B cell (primary cell): ENCODE measurements at regions not wholly inside any gene's neighbourhood (a gene's known extent, or its start where the extent isn't known, plus 50 kb on each side); places are given as distances from the start of the nearest gene placed in this dataset.

Experiments used
- ATAC-seq: fragments of 200-7000 bp; cut with Tn5 transposase; one replicate; pipeline ENCODE4 v1.10.0; 2021; ENCODE audit warnings: low read depth, mild to moderate bottlenecking, moderate number of reproducible peaks, moderate library complexity
- CTCF ChIA-PET: fragments of 350-600 bp; sonication (Branson Sonifier 250); formaldehyde crosslinking; loops from one replicate; lab custom pipeline; 2021; ENCODE audit warnings: antibody characterized with exemption, inconsistent platforms; lab: Charles Lee
- POLR2A ChIA-PET: fragments of 350-600 bp; sonication (Branson Sonifier 250); formaldehyde crosslinking; loops from one replicate; lab custom pipeline; 2021; ENCODE audit warnings: antibody characterized with exemption; lab: Charles Lee
- DNase-seq: peaks from one replicate; pipeline ENCODE4 v3.0.0; 2013
- H2AFZ ChIP-seq: 2 replicates; pipeline ENCODE4 v1.6.1; 2012; ENCODE audit warnings: mild to moderate bottlenecking, low read depth, low read length; ENCODE audit not compliant: insufficient read depth, poor library complexity, severe bottlenecking
- H3K27ac ChIP-seq, 2 donors: 1 replicate in 1 of 2; 2 replicates in 1 of 2; pipeline ENCODE4 v1.5.1; 2012 to 2013; ENCODE audit warnings: low read length in 2 of 2, mild to moderate bottlenecking in 2 of 2, moderate library complexity in 1 of 2
- H3K27me3 ChIP-seq, 4 experiments: fragments of 200-600 bp in 1 of 4; sonication (generic) in 1 of 4; replicated peaks in 1 of 4; 1 replicate in 2 of 4; 2 replicates in 2 of 4; pipeline versions ENCODE4 v1.6.1 to v1.7.0; 2013 to 2016; ENCODE audit warnings: low read length in 3 of 4, mild to moderate bottlenecking in 2 of 4, mixed read lengths in 1 of 4, moderate library complexity in 1 of 4; ENCODE audit not compliant: insufficient read depth in 4 of 4, control insufficient read depth in 3 of 4; ENCODE audit errors: control extremely low read depth in 1 of 4
- H3K36me3 ChIP-seq, 2 experiments: replicated peaks in 1 of 2; 1 replicate in 1 of 2; 2 replicates in 1 of 2; pipeline versions ENCODE4 v1.6.1 to v1.7.1; 2013; ENCODE audit warnings: low read length in 1 of 2; ENCODE audit not compliant: insufficient read depth in 2 of 2, control insufficient read depth in 1 of 2; ENCODE audit errors: control extremely low read depth in 1 of 2, extremely low read depth in 1 of 2
- H3K4me1 ChIP-seq, 2 donors: fragments of 200-600 bp in 1 of 2; sonication (generic) in 1 of 2; 1 replicate in 1 of 2; 2 replicates in 1 of 2; pipeline versions ENCODE4 v1.5.1 to v1.6.1; 2013 to 2017; ENCODE audit warnings: low read length in 2 of 2; ENCODE audit not compliant: control insufficient read depth in 2 of 2, insufficient read depth in 2 of 2
- H3K4me2 ChIP-seq: replicated peaks from 2 replicates; pipeline ENCODE3; 2012; ENCODE audit warnings: mild to moderate bottlenecking, low read depth, low read length; ENCODE audit not compliant: poor library complexity, severe bottlenecking
- H3K4me3 ChIP-seq, 5 experiments: fragments of 200-600 bp in 1 of 5; sonication (generic) in 1 of 5; 1 replicate in 3 of 5; 2 replicates in 2 of 5; pipeline versions ENCODE4 v1.5.1 to v1.7.0; 2011 to 2016; ENCODE audit warnings: low read length in 4 of 5, mild to moderate bottlenecking in 4 of 5, low read depth in 2 of 5, control low read depth in 1 of 5, moderate library complexity in 1 of 5; ENCODE audit not compliant: insufficient read depth in 1 of 5; ENCODE audit errors: control extremely low read depth in 1 of 5, extremely low read depth in 1 of 5
- H3K79me2 ChIP-seq: fragments of 200-600 bp; sonication (generic); one replicate; pipeline ENCODE4 v1.6.0; 2016; ENCODE audit warnings: low read length; ENCODE audit not compliant: control insufficient read depth, insufficient read depth
- H3K9ac ChIP-seq: fragments of 200-600 bp; sonication (generic); 2 replicates; pipeline ENCODE4 v1.6.1; 2017; ENCODE audit warnings: mild to moderate bottlenecking, low read length, moderate library complexity
- H3K9me3 ChIP-seq, 3 donors: one replicate each; pipeline versions ENCODE4 v1.6.1 to v1.7.1; 2013; ENCODE audit warnings: low read length in 2 of 3; ENCODE audit not compliant: control insufficient read depth in 2 of 3, insufficient read depth in 1 of 3; ENCODE audit errors: control extremely low read depth in 1 of 3
- H4K20me1 ChIP-seq: 2 replicates; pipeline ENCODE4 v1.6.0; 2012; ENCODE audit warnings: mild to moderate bottlenecking, low read length; ENCODE audit not compliant: insufficient read depth, control insufficient read depth, poor library complexity, severe bottlenecking
- H3K27ac Mint-ChIP-seq: one replicate; pipeline ENCODE4 v1.8.0; 2021; ENCODE audit warnings: mixed read lengths
- H3K27me3 Mint-ChIP-seq: one replicate; pipeline ENCODE4 v1.8.0; 2021; ENCODE audit warnings: mixed read lengths
- H3K4me1 Mint-ChIP-seq: one replicate; pipeline ENCODE4 v1.8.0; 2021; ENCODE audit warnings: mixed read lengths
- H3K4me3 Mint-ChIP-seq: one replicate; pipeline ENCODE4 v1.8.0; 2021; ENCODE audit warnings: mixed read lengths
- H3K9me3 Mint-ChIP-seq: one replicate; pipeline ENCODE4 v1.8.0; 2022; ENCODE audit warnings: mixed read lengths; ENCODE audit not compliant: insufficient read depth
- CTCF ChIP-seq: fragments of 200-600 bp; IDR thresholded peaks from one replicate; pipeline ENCODE4 v1.8.0; 2022; ENCODE audit warnings: antibody characterized with exemption, mild to moderate bottlenecking
- EZH2 ChIP-seq: IDR thresholded peaks from 2 replicates; pipeline ENCODE4 v1.6.1; 2012; ENCODE audit warnings: borderline replicate concordance, low read depth, mild to moderate bottlenecking, moderate library complexity, low read length; ENCODE audit not compliant: insufficient read depth, poor library complexity, severe bottlenecking
- WGBS: methylation state at CpG from one replicate; pipeline ENCODE4 v1.1.5; 2013; ENCODE audit warnings: missing lambda C conversion rate; ENCODE audit not compliant: insufficient coverage; 5-methylcytosine and 5-hydroxymethylcytosine counted together
- intact Hi-C: fragments of 100-400 bp; cut with micrococcal nuclease; formaldehyde crosslinking; loops from one replicate; pipeline ENCODE4 v1.10.0; 2022

DNA sequence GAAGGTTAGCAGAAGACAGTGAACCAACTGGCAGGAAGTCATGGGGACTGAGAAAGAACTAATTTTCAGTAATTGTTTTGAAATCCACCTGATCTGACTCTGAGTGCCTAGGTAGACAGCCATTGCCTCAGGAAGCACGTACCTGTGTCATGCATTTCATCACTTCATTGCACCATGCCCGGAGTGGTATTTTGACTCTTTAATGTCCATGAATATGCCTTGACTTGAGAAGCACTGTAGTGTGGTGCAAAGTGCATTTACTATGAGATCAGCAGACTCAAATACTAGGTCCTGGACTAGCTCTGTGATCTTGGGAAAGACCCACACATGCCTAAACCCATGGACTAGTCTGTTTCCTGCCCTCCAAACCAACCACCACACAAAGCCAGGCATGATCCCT lies 370.9 kb upstream of the MARCKS start:
- ChIA-PET CTCF (no interaction called here), POLR2A (no interaction called here)
- H3K27ac Mint-ChIP-seq: no peak overlapping the region
- Histone ChIP-seq H3K4me3 (no peak overlapping the region), H3K4me1 (no peaks in the 10 kb centered on the region), H2AFZ (no peak overlapping the region), H3K9ac (no peak overlapping the region), H3K4me2 (no peak overlapping the region), H3K36me3 (no peaks in the 10 kb centered on the region), H3K27ac (no peak overlapping the region), H3K79me2 (no peaks in the 10 kb centered on the region), H4K20me1 (no peaks in the 10 kb centered on the region), H3K9me3 (no peaks in the 10 kb centered on the region), H3K27me3 (no peaks in the 10 kb centered on the region)
- no peaks in the 10 kb centered on the region for H3K4me1 Mint-ChIP-seq
- H3K27me3 Mint-ChIP-seq: no peaks in the 10 kb centered on the region
- no peaks in the 10 kb centered on the region for H3K9me3 Mint-ChIP-seq
- 83% methylated on average over 1 of the region's 2 CpGs for WGBS
- no peak for DNase-seq
- intact Hi-C loops: no loop called here
- ATAC-seq: no peak
- TF ChIP-seq EZH2: no peak
- H3K4me3 Mint-ChIP-seq: no peak overlapping the region

DNA sequence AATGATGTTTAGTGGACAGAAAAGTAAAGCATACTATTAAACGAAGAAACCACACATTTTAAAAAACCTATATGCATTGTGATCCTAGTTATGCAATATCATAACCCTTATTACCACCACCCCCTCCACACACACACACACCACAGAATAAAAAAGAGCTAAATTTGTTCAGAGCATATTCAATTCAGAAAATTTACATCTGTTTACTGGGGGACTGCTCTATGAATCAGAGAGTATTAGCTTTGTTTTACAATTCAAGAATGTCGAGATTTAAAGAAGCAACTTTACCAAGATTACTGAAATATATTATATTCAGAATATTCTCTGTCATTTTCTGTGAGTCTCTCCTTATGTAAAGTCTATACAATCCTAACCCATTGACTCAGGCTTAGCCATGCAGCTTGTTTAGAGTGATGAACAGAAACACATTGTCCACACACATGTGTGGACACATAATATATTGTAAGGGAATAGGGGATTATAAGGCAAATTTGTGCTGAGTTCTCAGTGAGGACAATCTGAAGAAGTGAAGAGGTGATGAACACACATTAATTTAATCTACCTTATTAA lies 369.6 kb upstream of the MARCKS start:
- Histone ChIP-seq H3K4me1 (no peaks in the 10 kb centered on the region), H2AFZ (no peak overlapping the region), H3K79me2 (no peaks in the 10 kb centered on the region), H3K4me3 (no peak overlapping the region), H3K4me2 (no peak overlapping the region), H3K36me3 (no peaks in the 10 kb centered on the region), H4K20me1 (no peaks in the 10 kb centered on the region), H3K9me3 (no peaks in the 10 kb centered on the region), H3K27me3 (no peaks in the 10 kb centered on the region), H3K9ac (no peak overlapping the region), H3K27ac (no peak overlapping the region)
- H3K9me3 Mint-ChIP-seq: no peaks in the 10 kb centered on the region
- DNase-seq (no peak), ATAC-seq (no peak)
- ChIA-PET POLR2A (no interaction called here), CTCF (no interaction called here)
- no CpG with 5 or more reads among the region's 2 CpGs for WGBS
- H3K27me3 Mint-ChIP-seq: no peaks in the 10 kb centered on the region
- H3K4me3 Mint-ChIP-seq: no peak overlapping the region
- intact Hi-C loops: no loop called here
- H3K4me1 Mint-ChIP-seq: no peaks in the 10 kb centered on the region
- TF ChIP-seq EZH2: no peak
- no peak for TF ChIP-seq CTCF
- no peak overlapping the region for H3K27ac Mint-ChIP-seq
